ENCODE measurements at regions not wholly inside any gene's neighbourhood (a gene's known extent, or its start where the extent isn't known, plus 50 kb on each side); places are given as distances from the start of the nearest gene placed in this dataset.
"Not testable (repeated sequence)": the region's sequence is repeated elsewhere in the genome, so short reads cannot be mapped to it uniquely, and the experiment has no call there.

- in situ Hi-C loops (cut with HindIII; ENCODE audit: low pct_ligation_motif_present, low pct_unique_long_range_greater_than_20kb, low sequenced_read_pairs) = no loop called here
- DNase-seq = no peak
These were observed 53.1 kb downstream of the GGTLC2 start for GRCh38 chr22:22697377-22698117.

- DNase-seq = no peak
- in situ Hi-C loops (cut with HindIII; ENCODE audit: low pct_ligation_motif_present, low pct_unique_long_range_greater_than_20kb, low sequenced_read_pairs) = no loop called here
These were observed 53.9 kb downstream of the GGTLC2 start for GRCh38 chr22:22698263-22698750.

- in situ Hi-C loops (cut with HindIII; ENCODE audit: low pct_ligation_motif_present, low pct_unique_long_range_greater_than_20kb, low sequenced_read_pairs) = no loop called here
- DNase-seq = no peak
These were observed 56.2 kb downstream of the GGTLC2 start for GRCh38 chr22:22700631-22701030.

GRCh38 chr22:22701557-22701956 lies 57.1 kb downstream of the GGTLC2 start:
- in situ Hi-C loops (cut with HindIII; ENCODE audit: low pct_ligation_motif_present, low pct_unique_long_range_greater_than_20kb, low sequenced_read_pairs) = not testable (repeated sequence)

GRCh38 chr22:22702237-22703202 lies 58.1 kb downstream of the GGTLC2 start:
- peak; percentile 9 for DNase-seq
- in situ Hi-C loops (cut with HindIII; ENCODE audit: low pct_ligation_motif_present, low pct_unique_long_range_greater_than_20kb, low sequenced_read_pairs) = no loop called here

More at GRCh38 chr22:22701557-22701956, 57.1 kb downstream of the GGTLC2 start:
- not testable (repeated sequence) for DNase-seq

- DNase-seq = no peak
- in situ Hi-C loops (cut with HindIII; ENCODE audit: low pct_ligation_motif_present, low pct_unique_long_range_greater_than_20kb, low sequenced_read_pairs) = no loop called here
These were observed 58.8 kb downstream of the GGTLC2 start for GRCh38 chr22:22703203-22703570.

- in situ Hi-C loops (cut with HindIII; ENCODE audit: low pct_ligation_motif_present, low pct_unique_long_range_greater_than_20kb, low sequenced_read_pairs) = no loop called here
- no peak for DNase-seq
These were observed 59.3 kb downstream of the GGTLC2 start for GRCh38 chr22:22703715-22704114.

GRCh38 chr22:22704156-22704946 lies 59.9 kb downstream of the GGTLC2 start:
- in situ Hi-C loops (cut with HindIII; ENCODE audit: low pct_ligation_motif_present, low pct_unique_long_range_greater_than_20kb, low sequenced_read_pairs) = no loop called here
- no peak for DNase-seq

- DNase-seq = no peak
- in situ Hi-C loops (cut with HindIII; ENCODE audit: low pct_ligation_motif_present, low pct_unique_long_range_greater_than_20kb, low sequenced_read_pairs) = no loop called here
These were observed 61.1 kb downstream of the GGTLC2 start for GRCh38 chr22:22705328-22706100.

- in situ Hi-C loops (cut with HindIII; ENCODE audit: low pct_ligation_motif_present, low pct_unique_long_range_greater_than_20kb, low sequenced_read_pairs) = no loop called here
These were observed 62.0 kb downstream of the GGTLC2 start for GRCh38 chr22:22706253-22706915.

GRCh38 chr22:22709719-22710445 lies 65.5 kb downstream of the GGTLC2 start:
- DNase-seq = peak; percentile 42
- in situ Hi-C loops (cut with HindIII; ENCODE audit: low pct_ligation_motif_present, low pct_unique_long_range_greater_than_20kb, low sequenced_read_pairs) = no loop called here

More at GRCh38 chr22:22706253-22706915, 62.0 kb downstream of the GGTLC2 start:
- no peak for DNase-seq

GRCh38 chr22:22710719-22711531 lies 66.5 kb downstream of the GGTLC2 start:
- DNase-seq = peak; percentile 42
- in situ Hi-C loops (cut with HindIII; ENCODE audit: low pct_ligation_motif_present, low pct_unique_long_range_greater_than_20kb, low sequenced_read_pairs) = no loop called here

GRCh38 chr22:22711532-22711913 lies 67.1 kb downstream of the GGTLC2 start:
- in situ Hi-C loops (cut with HindIII; ENCODE audit: low pct_ligation_motif_present, low pct_unique_long_range_greater_than_20kb, low sequenced_read_pairs) = no loop called here
- no peak for DNase-seq

- no peak for DNase-seq
- in situ Hi-C loops (cut with HindIII; ENCODE audit: low pct_ligation_motif_present, low pct_unique_long_range_greater_than_20kb, low sequenced_read_pairs) = no loop called here
These were observed 67.8 kb downstream of the GGTLC2 start for GRCh38 chr22:22712092-22712658.

- no peak for DNase-seq
- in situ Hi-C loops (cut with HindIII; ENCODE audit: low pct_ligation_motif_present, low pct_unique_long_range_greater_than_20kb, low sequenced_read_pairs) = no loop called here
These were observed 68.4 kb downstream of the GGTLC2 start for GRCh38 chr22:22712666-22713365.

Measured in ACHN (cell line).